Body of pancreas (tissue), 4 donors: ENCODE measurements at regions not wholly inside any gene's neighbourhood (a gene's known extent, or its start where the extent isn't known, plus 50 kb on each side); places are given as distances from the start of the nearest gene placed in this dataset.

Experiments
- ATAC-seq: fragments of 150-250 bp; one replicate; pipeline ENCODE4 v1.9.1; 2016
- DNase-seq, 4 donors: peaks; one replicate each; pipeline ENCODE4 v3.0.0-alpha.2; 2019
- H3K27ac ChIP-seq, 4 donors: fragments of 200-600 bp; sonication (generic); 1 replicate in 3 of 4; 2 replicates in 1 of 4; pipeline versions ENCODE4 v1.5.1 to v1.6.1; 2016 to 2019; ENCODE audit warnings: mild to moderate bottlenecking in 1 of 4, mixed read lengths in 1 of 4, moderate library complexity in 1 of 4
- H3K27me3 ChIP-seq, 2 donors: fragments of 200-600 bp; sonication (generic); one replicate each; pipeline ENCODE4 v1.6.0; 2016; ENCODE audit warnings: mild to moderate bottlenecking in 1 of 2
- H3K36me3 ChIP-seq, 2 donors: fragments of 200-600 bp; sonication (generic); replicated peaks in 1 of 2; 2 replicates each; pipeline ENCODE4 v1.5.1; 2016; ENCODE audit warnings: low read depth in 2 of 2; ENCODE audit not compliant: insufficient read depth in 1 of 2
- H3K4me1 ChIP-seq: fragments of 200-600 bp; sonication (generic); one replicate; pipeline ENCODE4 v1.6.0; 2016
- H3K4me3 ChIP-seq, 2 donors: fragments of 200-600 bp; sonication (generic); 1 replicate in 1 of 2; 2 replicates in 1 of 2; pipeline ENCODE4 v1.5.1; 2016 to 2019
- H3K9me3 ChIP-seq, 3 donors: fragments of 200-600 bp; sonication (generic); 1 replicate in 2 of 3; 2 replicates in 1 of 3; pipeline ENCODE4 v1.5.1; 2016
- POLR2A ChIP-seq, 3 donors: fragments of 450-650 bp; IDR thresholded peaks; one replicate each; pipeline ENCODE4 v1.6.1; 2016; ENCODE audit warnings: antibody characterized with exemption in 3 of 3, mild to moderate bottlenecking in 2 of 3
- WGBS, 2 donors: methylation state at CpG; one replicate each; pipeline ENCODE4 v1.1.5; 2017; 5-methylcytosine and 5-hydroxymethylcytosine counted together
- intact Hi-C: fragments of 100-400 bp; cut with DNase I; formaldehyde crosslinking; loops from one replicate; pipeline ENCODE4 v1.15.1; 2023
- TF ChIP-seq, protein P1 (sequence below), 7 experiments: fragments of 450-650 bp in 4 of 7; fragments of 200-600 bp in 3 of 7; sonication (generic) in 3 of 7; IDR thresholded peaks; one replicate each; pipeline ENCODE4 v1.5.1; 2016 to 2019; ENCODE audit warnings: antibody characterized with exemption in 7 of 7

DNA sequence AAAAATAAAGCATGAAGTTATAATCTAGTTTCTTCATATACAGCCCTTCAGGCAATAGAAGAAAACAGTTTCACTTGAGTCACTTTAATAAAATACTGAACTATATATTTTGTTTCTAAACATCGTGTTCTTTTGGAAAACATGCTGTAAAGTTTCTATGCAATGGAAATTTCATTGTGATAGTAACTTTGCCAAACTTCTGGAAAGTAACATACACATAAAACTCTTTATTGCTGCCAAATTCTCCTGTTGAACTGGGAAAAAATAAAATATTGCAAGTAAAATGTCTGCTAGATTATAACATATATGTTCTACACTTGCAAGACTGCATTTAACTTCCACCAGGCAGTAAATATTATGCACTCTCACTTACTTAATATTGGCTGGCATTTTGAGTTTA, 635.4 kb downstream of the SPRY1 start:
- Histone ChIP-seq H3K27me3 (no peaks in the 10 kb centered on the region), H3K36me3 (no peaks in the 10 kb centered on the region), H3K27ac (no peak overlapping the region), H3K9me3 (no peaks in the 10 kb centered on the region), H3K4me3 (no peak overlapping the region), H3K4me1 (no peaks in the 10 kb centered on the region)
- no peak for TF ChIP-seq POLR2A (IDR thresholded peaks at IDR 0.05)
- TF ChIP-seq, protein P1, sequence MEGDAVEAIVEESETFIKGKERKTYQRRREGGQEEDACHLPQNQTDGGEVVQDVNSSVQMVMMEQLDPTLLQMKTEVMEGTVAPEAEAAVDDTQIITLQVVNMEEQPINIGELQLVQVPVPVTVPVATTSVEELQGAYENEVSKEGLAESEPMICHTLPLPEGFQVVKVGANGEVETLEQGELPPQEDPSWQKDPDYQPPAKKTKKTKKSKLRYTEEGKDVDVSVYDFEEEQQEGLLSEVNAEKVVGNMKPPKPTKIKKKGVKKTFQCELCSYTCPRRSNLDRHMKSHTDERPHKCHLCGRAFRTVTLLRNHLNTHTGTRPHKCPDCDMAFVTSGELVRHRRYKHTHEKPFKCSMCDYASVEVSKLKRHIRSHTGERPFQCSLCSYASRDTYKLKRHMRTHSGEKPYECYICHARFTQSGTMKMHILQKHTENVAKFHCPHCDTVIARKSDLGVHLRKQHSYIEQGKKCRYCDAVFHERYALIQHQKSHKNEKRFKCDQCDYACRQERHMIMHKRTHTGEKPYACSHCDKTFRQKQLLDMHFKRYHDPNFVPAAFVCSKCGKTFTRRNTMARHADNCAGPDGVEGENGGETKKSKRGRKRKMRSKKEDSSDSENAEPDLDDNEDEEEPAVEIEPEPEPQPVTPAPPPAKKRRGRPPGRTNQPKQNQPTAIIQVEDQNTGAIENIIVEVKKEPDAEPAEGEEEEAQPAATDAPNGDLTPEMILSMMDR (IDR thresholded peaks at IDR 0.05): no peak
- DNase-seq: no peak
- no peak for ATAC-seq
- intact Hi-C loops: no loop called here
- WGBS, 2 donors: 46 to 53% methylated on average over 1 of the region's 1 CpG

DNA sequence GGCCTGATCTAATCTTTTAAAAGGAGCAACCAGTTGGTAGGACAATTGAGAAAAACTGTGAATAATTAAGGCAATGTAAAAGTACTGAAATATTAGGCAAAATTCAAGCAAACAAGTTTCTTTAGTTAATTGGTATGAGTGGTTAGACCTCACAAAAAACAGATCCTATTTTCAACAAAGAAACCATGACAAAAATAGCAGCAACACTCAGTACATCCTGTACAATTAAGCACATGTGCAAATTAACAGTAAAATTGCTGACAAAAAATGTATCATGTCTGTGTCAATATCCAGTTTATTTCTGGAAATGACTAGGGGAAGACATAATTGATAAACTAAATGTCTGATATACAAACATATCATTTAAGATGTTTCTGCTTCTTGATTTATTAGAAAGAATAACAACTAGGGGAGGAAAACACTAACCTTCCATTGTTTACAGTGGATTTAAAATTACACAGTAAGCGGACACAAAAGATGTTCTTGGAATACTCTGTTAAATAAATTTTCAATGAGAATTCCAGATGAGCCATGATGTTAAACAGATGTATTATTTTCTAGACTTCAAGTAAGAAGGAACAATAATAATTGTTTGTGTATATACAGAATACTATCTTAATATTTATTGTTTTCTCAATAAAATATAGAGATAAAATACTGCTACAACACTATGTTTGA, 638.9 kb downstream of the SPRY1 start:
- Histone ChIP-seq H3K4me3 (no peak overlapping the region), H3K9me3 (no peaks in the 10 kb centered on the region), H3K27ac (no peak overlapping the region), H3K4me1 (no peaks in the 10 kb centered on the region), H3K36me3 (no peaks in the 10 kb centered on the region), H3K27me3 (no peaks in the 10 kb centered on the region)
- ATAC-seq: no peak
- WGBS, 2 donors: 58 to 68% methylated on average over 1 of the region's 1 CpG
- TF ChIP-seq, protein P1 (IDR thresholded peaks at IDR 0.05): no peak
- no peak for TF ChIP-seq POLR2A (IDR thresholded peaks at IDR 0.05)
- intact Hi-C loops: no loop called here
- no peak for DNase-seq

DNA sequence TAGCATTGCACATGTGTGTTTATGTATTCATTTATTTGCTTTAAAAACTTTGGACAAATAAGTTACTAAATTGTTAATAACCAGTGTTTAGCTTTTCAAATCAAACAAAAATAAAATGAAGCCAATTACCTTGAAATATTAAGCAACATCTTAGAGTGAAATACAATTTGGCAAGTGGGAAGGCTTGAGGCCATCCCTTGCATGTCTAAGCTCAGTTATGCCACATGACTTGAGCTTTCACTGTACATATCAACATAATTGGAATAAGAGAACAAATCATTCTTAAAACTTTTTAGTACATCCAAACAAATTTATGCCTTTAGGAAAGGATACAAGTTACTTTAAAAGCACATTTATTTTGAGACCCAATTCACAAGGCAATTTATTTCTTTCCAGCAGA, 640.6 kb downstream of the SPRY1 start:
- intact Hi-C loops: no loop called here
- ATAC-seq: no peak

DNA sequence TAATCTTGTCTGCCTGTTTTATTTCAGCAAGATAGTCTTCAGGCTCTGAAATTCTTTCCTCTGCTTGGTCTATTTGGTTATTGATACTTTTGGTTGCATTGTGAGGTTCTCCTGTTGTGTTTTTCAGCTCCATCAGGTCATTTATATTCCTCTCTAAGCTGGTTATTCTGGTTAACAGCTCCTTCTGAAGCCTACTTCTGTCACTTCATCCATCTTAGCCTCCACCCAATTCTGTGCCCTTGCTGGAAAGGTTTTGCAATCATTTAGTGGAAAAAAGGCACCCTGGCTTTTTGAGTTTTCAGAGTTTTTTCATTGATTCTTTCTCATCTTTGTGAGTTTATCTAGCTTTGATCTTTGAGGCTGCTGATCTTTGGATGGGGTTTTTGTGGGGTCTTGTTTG, 647.7 kb downstream of the SPRY1 start:
- Histone ChIP-seq H3K27me3 (no peaks in the 10 kb centered on the region), H3K9me3 (no peaks in the 10 kb centered on the region), H3K36me3 (no peaks in the 10 kb centered on the region), H3K4me3 (no peak overlapping the region), H3K4me1 (no peaks in the 10 kb centered on the region), H3K27ac (no peak overlapping the region)
- TF ChIP-seq POLR2A (IDR thresholded peaks at IDR 0.05): no peak
- TF ChIP-seq, protein P1 (IDR thresholded peaks at IDR 0.05): no peak
- DNase-seq (no peak), ATAC-seq (no peak)
- intact Hi-C loops: no loop called here

More for the DNA sequence above, 640.6 kb downstream of the SPRY1 start:
- Histone ChIP-seq H3K27ac (no peak overlapping the region), H3K9me3 (no peaks in the 10 kb centered on the region), H3K4me1 (no peaks in the 10 kb centered on the region), H3K27me3 (no peaks in the 10 kb centered on the region), H3K4me3 (no peak overlapping the region), H3K36me3 (no peaks in the 10 kb centered on the region)
- DNase-seq: no peak
- TF ChIP-seq, protein P1 (IDR thresholded peaks at IDR 0.05): no peak
- no peak for TF ChIP-seq POLR2A (IDR thresholded peaks at IDR 0.05)

DNA sequence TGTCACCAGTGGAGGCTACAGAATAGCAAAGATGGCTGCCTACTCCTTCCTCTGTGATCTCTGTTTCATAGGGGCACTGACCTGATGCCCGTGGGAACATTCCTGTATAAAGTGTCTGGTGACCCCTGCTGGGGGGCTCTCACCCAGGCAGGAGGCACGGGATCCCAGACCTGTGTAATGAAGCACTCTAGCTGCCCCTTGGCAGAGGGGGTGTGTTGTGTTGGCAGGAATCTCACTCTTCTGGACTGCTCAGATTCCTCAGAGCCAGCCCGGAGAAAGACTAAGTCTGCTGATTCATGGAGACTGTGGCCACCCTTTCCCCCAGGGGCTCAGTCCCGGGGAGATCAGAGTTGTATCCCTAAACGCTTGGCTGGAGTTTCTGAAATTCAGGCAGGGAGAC, 648.3 kb downstream of the SPRY1 start:
- no peaks in the 10 kb centered on the region for H3K36me3 ChIP-seq
- intact Hi-C loops: no loop called here
- no peak overlapping the region for H3K27ac ChIP-seq
- no peaks in the 10 kb centered on the region for H3K9me3 ChIP-seq
- H3K4me3 ChIP-seq: no peak overlapping the region
- no peak for DNase-seq
- no peaks in the 10 kb centered on the region for H3K4me1 ChIP-seq
- TF ChIP-seq POLR2A (IDR thresholded peaks at IDR 0.05): no peak
- TF ChIP-seq, protein P1 (IDR thresholded peaks at IDR 0.05): no peak
- ATAC-seq: no peak
- WGBS, 2 donors: 66 to 78% methylated on average over 4 to 5 of the region's 5 CpGs
- no peaks in the 10 kb centered on the region for H3K27me3 ChIP-seq
